Activated CD4-positive, alpha-beta memory T cell treated with anti-CD3 and anti-CD28 coated beads, Interleukin-2, amount 10 ng/mL, durations not matched to agents 7 days and 5 days (primary cell): ENCODE measurements at regions not wholly inside any gene's neighbourhood (a gene's known extent, or its start where the extent isn't known, plus 50 kb on each side); places are given as distances from the start of the nearest gene placed in this dataset.
"Not testable (repeated sequence)": the region's sequence is repeated elsewhere in the genome, so short reads cannot be mapped to it uniquely, and the experiment has no call there.

Source experiments
- CTCF ChIA-PET: fragments of 350-600 bp; sonication (Branson Sonifier 250); formaldehyde crosslinking; loops from one replicate; lab custom pipeline; 2021; ENCODE audit warnings: antibody characterized with exemption, inconsistent platforms; lab: Charles Lee
- POLR2A ChIA-PET: fragments of 350-600 bp; sonication (Branson Sonifier 250); formaldehyde crosslinking; loops from one replicate; lab custom pipeline; 2021; ENCODE audit warnings: antibody characterized with exemption; lab: Charles Lee
- DNase-seq: peaks from one replicate; pipeline ENCODE4 v3.0.0-alpha.2; 2020
- H3K27ac Mint-ChIP-seq: one replicate; pipeline ENCODE4 v1.8.0; 2021; ENCODE audit warnings: mild to moderate bottlenecking, mixed read lengths
- H3K27me3 Mint-ChIP-seq: one replicate; pipeline ENCODE4 v1.8.0; 2021; ENCODE audit warnings: mixed read lengths
- H3K36me3 Mint-ChIP-seq: one replicate; pipeline ENCODE4 v1.8.0; 2021; ENCODE audit warnings: low read depth, mixed read lengths
- H3K4me1 Mint-ChIP-seq: one replicate; pipeline ENCODE4 v1.8.0; 2021; ENCODE audit warnings: mixed read lengths
- H3K4me3 Mint-ChIP-seq: one replicate; pipeline ENCODE4 v1.8.0; 2021; ENCODE audit warnings: mild to moderate bottlenecking, mixed read lengths
- H3K9me3 Mint-ChIP-seq: one replicate; pipeline ENCODE4 v1.8.0; 2021; ENCODE audit warnings: mixed read lengths

- H3K27me3 Mint-ChIP-seq, H3K4me3 Mint-ChIP-seq, H3K4me1 Mint-ChIP-seq, POLR2A ChIA-PET, H3K9me3 Mint-ChIP-seq, H3K27ac Mint-ChIP-seq, CTCF ChIA-PET, H3K36me3 Mint-ChIP-seq, DNase-seq: not testable (repeated sequence)
Measured at GRCh38 chr16:29253716-29254590, 152.6 kb downstream of the NPIPB11 start.

GRCh38 chr16:29253066-29253590, 153.4 kb downstream of the NPIPB11 start:
- H3K27ac Mint-ChIP-seq, H3K9me3 Mint-ChIP-seq, CTCF ChIA-PET, DNase-seq, H3K27me3 Mint-ChIP-seq, H3K4me3 Mint-ChIP-seq, H3K36me3 Mint-ChIP-seq, H3K4me1 Mint-ChIP-seq, POLR2A ChIA-PET: not testable (repeated sequence)

DNA sequence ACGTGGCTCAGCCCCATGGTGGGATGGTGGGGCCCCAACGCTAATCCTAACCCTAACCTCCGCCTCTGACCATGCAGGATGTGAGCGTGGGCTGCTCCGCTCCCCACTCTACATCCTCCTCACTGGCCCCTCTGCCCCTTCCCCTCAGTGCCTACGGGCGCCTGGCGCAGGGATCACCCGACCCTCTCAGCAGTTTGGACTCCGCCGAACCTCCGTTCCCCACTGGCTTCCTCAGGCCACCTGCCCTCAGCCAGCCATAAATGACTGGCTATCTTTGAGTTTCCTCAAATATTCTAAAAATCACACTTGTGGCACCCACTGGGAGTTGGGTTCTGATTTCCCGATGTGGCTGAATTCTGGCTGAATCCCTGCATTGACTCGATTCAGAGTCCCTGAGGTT, 154.2 kb downstream of the NPIPB11 start:
- H3K9me3 Mint-ChIP-seq, H3K27ac Mint-ChIP-seq, H3K36me3 Mint-ChIP-seq, DNase-seq, H3K4me1 Mint-ChIP-seq, H3K27me3 Mint-ChIP-seq, POLR2A ChIA-PET, H3K4me3 Mint-ChIP-seq, CTCF ChIA-PET: not testable (repeated sequence)

DNA sequence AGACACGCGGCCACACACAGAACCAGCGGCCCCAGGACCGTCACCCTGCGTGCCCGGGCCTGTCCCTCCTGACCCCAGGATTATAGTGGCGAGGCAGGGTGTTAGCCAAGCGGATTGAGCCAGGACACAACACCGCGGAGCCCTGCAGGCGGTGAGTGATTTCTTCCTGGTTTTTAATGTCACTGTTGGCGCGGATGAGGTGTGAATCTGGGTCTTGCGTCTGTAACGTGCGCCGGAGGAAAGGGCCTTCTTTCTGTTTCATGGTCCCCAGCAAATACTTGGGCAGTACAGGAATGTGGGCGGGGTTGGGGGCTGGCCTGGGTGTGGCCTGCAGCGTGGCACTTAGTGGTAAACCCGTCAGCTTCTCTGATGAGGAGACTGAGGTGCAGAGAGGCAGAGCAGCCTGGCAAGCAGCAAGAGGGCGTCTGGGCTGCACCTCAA, 154.9 kb downstream of the NPIPB11 start:
- H3K4me1 Mint-ChIP-seq, H3K36me3 Mint-ChIP-seq, CTCF ChIA-PET: not testable (repeated sequence)

GRCh38 chr16:29250923-29251434, 155.5 kb downstream of the NPIPB11 start:
- DNase-seq, H3K9me3 Mint-ChIP-seq, CTCF ChIA-PET, H3K4me3 Mint-ChIP-seq, H3K4me1 Mint-ChIP-seq, H3K27ac Mint-ChIP-seq, H3K36me3 Mint-ChIP-seq, POLR2A ChIA-PET, H3K27me3 Mint-ChIP-seq: not testable (repeated sequence)

More for the DNA sequence above, 154.9 kb downstream of the NPIPB11 start:
- H3K9me3 Mint-ChIP-seq, DNase-seq, H3K27me3 Mint-ChIP-seq, POLR2A ChIA-PET, H3K27ac Mint-ChIP-seq, H3K4me3 Mint-ChIP-seq: not testable (repeated sequence)

DNA sequence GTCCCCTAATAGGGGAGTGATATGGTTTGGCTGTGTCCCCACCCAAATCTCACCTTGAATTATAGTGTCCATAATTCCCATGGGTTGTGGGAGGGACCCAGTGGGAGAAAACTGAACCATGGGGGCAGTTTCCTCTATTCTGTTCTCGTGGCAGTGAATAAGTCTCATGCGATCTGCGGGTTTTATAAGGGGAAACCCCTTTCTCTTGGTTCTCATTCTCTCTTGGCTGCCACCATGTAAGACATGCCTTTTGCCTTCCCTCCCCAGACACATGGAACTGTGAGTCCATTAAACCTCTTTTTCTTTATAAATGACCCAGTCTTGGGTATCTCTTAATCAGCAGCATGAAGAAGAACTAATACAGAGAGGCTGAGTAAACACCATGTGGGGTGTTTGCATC, 156.0 kb downstream of the NPIPB11 start:
- H3K27me3 Mint-ChIP-seq, POLR2A ChIA-PET: not testable (repeated sequence)

GRCh38 chr16:29248940-29249318, 157.6 kb downstream of the NPIPB11 start:
- H3K4me1 Mint-ChIP-seq, CTCF ChIA-PET, POLR2A ChIA-PET: not testable (repeated sequence)

More for the DNA sequence above, 156.0 kb downstream of the NPIPB11 start:
- H3K9me3 Mint-ChIP-seq, H3K27ac Mint-ChIP-seq, H3K36me3 Mint-ChIP-seq, H3K4me1 Mint-ChIP-seq, DNase-seq, H3K4me3 Mint-ChIP-seq: not testable (repeated sequence)
- CTCF ChIA-PET = interaction anchor here (0.6 kb wide), 1 partner anchor 301 kb away, joined by 4 read pairs; no protein-coding TSS in a partner anchor

GRCh38 chr16:29248306-29248939, 158.1 kb downstream of the NPIPB11 start:
- DNase-seq, H3K9me3 Mint-ChIP-seq, H3K4me3 Mint-ChIP-seq: not testable (repeated sequence)

More at GRCh38 chr16:29248940-29249318, 157.6 kb downstream of the NPIPB11 start:
- H3K36me3 Mint-ChIP-seq, H3K27ac Mint-ChIP-seq, H3K4me3 Mint-ChIP-seq, H3K9me3 Mint-ChIP-seq, DNase-seq, H3K27me3 Mint-ChIP-seq: not testable (repeated sequence)

DNA sequence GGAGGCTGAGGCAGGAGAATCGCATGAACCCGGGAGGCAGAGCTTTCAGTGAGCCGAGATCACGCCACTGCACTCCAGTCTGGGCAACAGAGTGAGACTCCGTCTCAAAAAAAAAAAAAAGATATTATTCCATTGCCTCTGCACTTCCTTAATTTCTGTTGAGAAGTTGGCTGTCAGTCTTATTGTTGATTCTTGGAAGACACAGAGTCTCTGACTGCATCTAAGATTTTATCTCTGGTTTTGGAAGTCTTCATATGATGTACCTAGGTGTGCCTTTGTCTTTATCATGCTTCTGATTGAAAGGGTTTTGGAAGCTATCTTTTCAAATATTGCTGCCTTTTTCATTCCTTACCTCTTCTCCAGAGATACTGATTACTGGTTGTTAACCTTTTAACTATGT, 160.4 kb downstream of the NPIPB11 start:
- H3K4me3 Mint-ChIP-seq, H3K27me3 Mint-ChIP-seq, H3K9me3 Mint-ChIP-seq, H3K27ac Mint-ChIP-seq, CTCF ChIA-PET, DNase-seq, H3K4me1 Mint-ChIP-seq, H3K36me3 Mint-ChIP-seq, POLR2A ChIA-PET: not testable (repeated sequence)

More at GRCh38 chr16:29248306-29248939, 158.1 kb downstream of the NPIPB11 start:
- H3K36me3 Mint-ChIP-seq, CTCF ChIA-PET, H3K4me1 Mint-ChIP-seq, H3K27me3 Mint-ChIP-seq, POLR2A ChIA-PET, H3K27ac Mint-ChIP-seq: not testable (repeated sequence)

DNA sequence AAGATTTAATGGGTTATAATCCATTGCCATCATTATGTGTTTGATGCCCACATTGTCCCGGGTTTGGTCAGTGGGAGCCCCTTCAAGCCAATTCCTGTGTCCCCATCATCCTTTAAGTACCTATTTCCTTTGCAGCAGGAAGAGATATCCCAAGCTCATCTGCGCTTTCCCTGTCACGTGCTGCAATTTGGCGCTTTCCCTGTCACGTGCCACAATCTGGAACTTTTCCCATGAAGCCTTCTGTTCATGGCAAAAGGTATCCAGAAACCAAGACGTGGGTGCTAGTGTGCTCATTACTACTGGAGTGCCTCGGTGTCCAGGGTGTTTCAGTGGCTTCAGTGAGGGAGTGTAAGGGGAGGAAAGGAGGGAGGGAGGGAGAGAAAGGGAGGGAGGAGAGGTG, 168.5 kb downstream of the NPIPB11 start:
- Mint-ChIP-seq H3K9me3 (peaks cover 4% of the 10 kb centered on the region), H3K27ac (no peak overlapping the region), H3K4me1 (no peaks in the 10 kb centered on the region), H3K4me3 (no peak overlapping the region), H3K27me3 (no peaks in the 10 kb centered on the region), H3K36me3 (no peaks in the 10 kb centered on the region)
- ChIA-PET POLR2A (no interaction called here), CTCF (no interaction called here)
- no peak for DNase-seq

- H3K4me3 Mint-ChIP-seq, H3K36me3 Mint-ChIP-seq, POLR2A ChIA-PET, H3K27ac Mint-ChIP-seq, DNase-seq, CTCF ChIA-PET, H3K9me3 Mint-ChIP-seq, H3K4me1 Mint-ChIP-seq, H3K27me3 Mint-ChIP-seq: not testable (repeated sequence)
Measured at GRCh38 chr16:29237495-29237894, 169.0 kb downstream of the NPIPB11 start.

- H3K4me1 Mint-ChIP-seq, H3K4me3 Mint-ChIP-seq, H3K27ac Mint-ChIP-seq, DNase-seq, H3K36me3 Mint-ChIP-seq, POLR2A ChIA-PET, H3K9me3 Mint-ChIP-seq, CTCF ChIA-PET, H3K27me3 Mint-ChIP-seq: not testable (repeated sequence)
Measured at GRCh38 chr16:29237023-29237422, 169.5 kb downstream of the NPIPB11 start.

DNA sequence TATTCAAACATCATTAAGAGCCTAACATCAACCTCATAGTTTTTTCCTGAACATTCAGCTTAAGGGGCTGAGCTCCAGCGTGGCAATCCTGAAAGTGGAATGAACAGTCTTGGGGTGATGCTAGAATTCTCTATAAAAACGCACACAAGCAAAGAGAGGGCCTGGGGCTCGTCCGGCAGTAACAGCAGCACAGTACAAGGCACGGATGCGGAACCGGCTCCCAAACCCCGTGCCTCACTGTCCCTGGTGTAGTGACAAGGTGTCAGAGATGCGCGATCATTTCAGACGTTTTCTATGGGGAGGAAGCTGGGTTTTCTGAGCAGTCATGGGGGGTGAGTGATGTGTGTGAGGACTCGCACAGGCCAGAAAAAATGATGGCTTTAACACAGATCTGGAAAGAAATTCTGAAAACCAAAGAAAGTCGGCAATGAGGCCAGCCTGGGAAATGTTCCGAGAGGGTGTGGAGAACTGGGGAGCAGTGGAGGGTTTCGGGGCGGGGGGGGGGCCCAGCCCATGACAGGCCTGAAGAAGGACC, 170.6 kb downstream of the NPIPB11 start:
- H3K27ac Mint-ChIP-seq, H3K36me3 Mint-ChIP-seq, H3K27me3 Mint-ChIP-seq, POLR2A ChIA-PET, CTCF ChIA-PET, H3K4me3 Mint-ChIP-seq, H3K9me3 Mint-ChIP-seq, H3K4me1 Mint-ChIP-seq, DNase-seq: not testable (repeated sequence)
